ENCODE measurements at regions not wholly inside any gene's neighbourhood (a gene's known extent, or its start where the extent isn't known, plus 50 kb on each side); places are given as distances from the start of the nearest gene placed in this dataset.

DNA sequence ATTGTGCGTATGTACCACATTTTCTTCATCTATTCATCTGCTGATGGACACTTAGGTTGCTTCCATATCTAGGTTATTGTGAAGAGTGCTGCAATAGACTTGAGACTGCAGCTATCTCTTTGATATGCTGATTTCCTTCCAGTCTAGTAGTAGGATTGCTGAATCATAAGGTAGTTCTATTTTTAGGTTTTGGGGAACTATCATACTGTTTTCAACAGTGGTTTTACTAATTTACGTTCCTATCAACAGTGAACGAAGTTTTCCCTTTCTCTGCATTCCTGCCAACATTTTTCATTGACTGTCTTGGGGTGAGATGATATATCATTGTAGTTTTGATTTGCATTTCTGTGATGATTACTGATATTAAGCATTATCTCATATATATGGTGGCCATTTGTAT is 482.2 kb downstream of the SLC16A7 start:
- H2BK120ac ChIP-seq (replicated peaks; ENCODE audit: low read depth, low read length), result no peak overlapping the region
- no peak overlapping the region for H3K23ac ChIP-seq (ENCODE audit: insufficient read length)
- H2BK5ac ChIP-seq (ENCODE audit: low read depth, low read length), result no peak overlapping the region
- no peak for FAIRE-seq
- no peaks in the 10 kb centered on the region for H3K9me3 ChIP-seq (ENCODE audit: insufficient read depth in 2 of 2, low read depth in 1 of 2, low read length in 1 of 2)
- WGBS, 2 experiments (ENCODE audit: extremely low coverage in 1 of 2, insufficient coverage in 1 of 2, insufficient read length in 1 of 2, insufficient replicate concordance in 2 of 2, low coverage in 1 of 2, low lambda C conversion rate in 2 of 2, missing lambda C conversion rate in 1 of 2), result 96% methylated on average over 3 of the region's 3 CpGs; no CpG with 5 or more reads in 1 of the 2 experiments
- no peak overlapping the region for H3K4ac ChIP-seq (replicated peaks; ENCODE audit: insufficient read length, low read depth, low read length)
- H3K4me1 ChIP-seq (replicated peaks in 1 of 4; ENCODE audit: control insufficient read depth in 3 of 4, insufficient read depth in 4 of 4, low read length in 3 of 4), result 0 out of 7 replicates have a peak, but pooled peaks cover 0 to under 1% (median 0%) of the 10 kb centered on the region in 4 experiments
- no peaks in the 10 kb centered on the region for H3K79me1 ChIP-seq (ENCODE audit: low read depth, low read length)
- H4K91ac ChIP-seq (replicated peaks; ENCODE audit: insufficient read length, low read length), result no peak overlapping the region
- H4K5ac ChIP-seq (ENCODE audit: insufficient read length, low read depth, low read length), result no peak overlapping the region
- DNase-seq (ENCODE audit: low read depth in 1 of 2, low spot score in 2 of 2), result no peak
- H3K27ac ChIP-seq (ENCODE audit: low read depth, low read length), result no peak overlapping the region
- no peaks in the 10 kb centered on the region for H4K20me1 ChIP-seq (replicated peaks in 1 of 2; ENCODE audit: control insufficient read depth in 1 of 2, insufficient read depth in 2 of 2, low read length in 2 of 2)
- POLR2A ChIA-PET (ENCODE audit: partially characterized antibody), result no interaction called here
- H3K56ac ChIP-seq (replicated peaks; ENCODE audit: insufficient read length, low read depth, low read length), result no peak overlapping the region
- no peak overlapping the region for H3K9ac ChIP-seq (replicated peaks in 1 of 4; ENCODE audit: extremely low read depth in 1 of 4, low read depth in 3 of 4, low read length in 3 of 4)
- no peak overlapping the region for H3K14ac ChIP-seq (ENCODE audit: insufficient read length)
- no peak overlapping the region for H2BK15ac ChIP-seq (ENCODE audit: low read length)
- no peak overlapping the region for H2BK20ac ChIP-seq (ENCODE audit: low read length)
- H4K8ac ChIP-seq (ENCODE audit: extremely low read depth, insufficient read depth, low read length), result no peak overlapping the region
- no peak overlapping the region for H2BK12ac ChIP-seq (ENCODE audit: low read depth, low read length)
- no peaks in the 10 kb centered on the region for H3K79me2 ChIP-seq (ENCODE audit: control insufficient read depth in 1 of 2, insufficient read depth in 2 of 2, low read length in 2 of 2)
- no peaks in the 10 kb centered on the region for H3K23me2 ChIP-seq (ENCODE audit: low read depth, low read length)
- no peaks in the 10 kb centered on the region for H3K27me3 ChIP-seq (replicated peaks in 1 of 4; ENCODE audit: control insufficient read depth in 3 of 4, extremely low read depth in 1 of 4, insufficient read depth in 3 of 4, low read length in 3 of 4)
- H3K4me2 ChIP-seq (ENCODE audit: insufficient read depth in 1 of 2, low read depth in 2 of 2, low read length in 2 of 2), result no peak overlapping the region
- no peak overlapping the region for H2AFZ ChIP-seq (ENCODE audit: low read length)
- no peak overlapping the region for H3K4me3 ChIP-seq (ENCODE audit: extremely low read depth in 1 of 4, insufficient read depth in 2 of 4, low read depth in 3 of 4, low read length in 4 of 4)
- H3K36me3 ChIP-seq (ENCODE audit: control insufficient read depth in 2 of 4, insufficient read depth in 4 of 4, low read length in 3 of 4), result no peaks in the 10 kb centered on the region
- no peak overlapping the region for H2AK5ac ChIP-seq (ENCODE audit: low read depth, low read length)
- H3K18ac ChIP-seq (ENCODE audit: extremely low read depth, low read length), result no peak overlapping the region
- CTCF ChIA-PET (ENCODE audit: partially characterized antibody), result no interaction called here
- TF ChIP-seq, protein P1, sequence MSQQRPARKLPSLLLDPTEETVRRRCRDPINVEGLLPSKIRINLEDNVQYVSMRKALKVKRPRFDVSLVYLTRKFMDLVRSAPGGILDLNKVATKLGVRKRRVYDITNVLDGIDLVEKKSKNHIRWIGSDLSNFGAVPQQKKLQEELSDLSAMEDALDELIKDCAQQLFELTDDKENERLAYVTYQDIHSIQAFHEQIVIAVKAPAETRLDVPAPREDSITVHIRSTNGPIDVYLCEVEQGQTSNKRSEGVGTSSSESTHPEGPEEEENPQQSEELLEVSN (IDR thresholded peaks at IDR 0.05), result no peak
- TF ChIP-seq KDM1A (IDR thresholded peaks at IDR 0.05; ENCODE audit: borderline replicate concordance, low read length) (no peak), KDM5A (IDR thresholded peaks at IDR 0.05; ENCODE audit: low read length) (no peak), TCF12 (IDR thresholded peaks at IDR 0.05; ENCODE audit: low read depth, low read length) (no peak)
